H9 (cell line): ENCODE measurements at regions not wholly inside any gene's neighbourhood (a gene's known extent, or its start where the extent isn't known, plus 50 kb on each side); places are given as distances from the start of the nearest gene placed in this dataset.

Experiments used
- DNase-seq: peaks from one replicate; pipeline ENCODE4 v3.0.0-alpha.2; 2017
- H2AFZ ChIP-seq: one replicate; pipeline ENCODE4 v1.6.1; 2013; ENCODE audit warnings: mild to moderate bottlenecking, low read length, control low read depth, moderate library complexity
- H2AK5ac ChIP-seq: 2 replicates; pipeline ENCODE4 v1.6.1; 2013; ENCODE audit warnings: low read length, control low read depth, mixed read lengths; ENCODE audit not compliant: insufficient read length
- H2BK120ac ChIP-seq: one replicate; pipeline ENCODE4 v1.6.1; 2013; ENCODE audit warnings: low read depth, mild to moderate bottlenecking, low read length, control low read depth, inconsistent platforms; ENCODE audit not compliant: poor library complexity, severe bottlenecking
- H2BK12ac ChIP-seq: 2 replicates; pipeline ENCODE4 v1.6.1; 2013; ENCODE audit warnings: low read length, control low read depth, mixed read lengths, low read depth; ENCODE audit not compliant: insufficient read length
- H2BK15ac ChIP-seq: 2 replicates; pipeline ENCODE4 v1.6.1; 2013; ENCODE audit warnings: low read depth, low read length, control low read depth
- H2BK20ac ChIP-seq: one replicate; pipeline ENCODE4 v1.6.1; 2013; ENCODE audit warnings: low read depth, mild to moderate bottlenecking, low read length, control low read depth, inconsistent platforms; ENCODE audit not compliant: poor library complexity, severe bottlenecking
- H2BK5ac ChIP-seq: 2 replicates; pipeline ENCODE4 v1.6.1; 2013; ENCODE audit warnings: low read length, control low read depth, mixed read lengths; ENCODE audit not compliant: insufficient read length
- H3K14ac ChIP-seq: 2 replicates; pipeline ENCODE4 v1.6.1; 2013; ENCODE audit warnings: low read length, control low read depth; ENCODE audit not compliant: insufficient read depth
- H3K18ac ChIP-seq: 2 replicates; pipeline ENCODE4 v1.6.1; 2013; ENCODE audit warnings: low read depth, mild to moderate bottlenecking, mixed read lengths, low read length, control low read depth; ENCODE audit not compliant: insufficient read length
- H3K23ac ChIP-seq: 2 replicates; pipeline ENCODE4 v1.6.1; 2013; ENCODE audit warnings: low read length, control low read depth, mixed read lengths, low read depth; ENCODE audit not compliant: insufficient read length
- H3K23me2 ChIP-seq: 2 replicates; pipeline ENCODE4 v1.6.1; 2013; ENCODE audit warnings: low read depth, mild to moderate bottlenecking, mixed read lengths, low read length, control low read depth; ENCODE audit not compliant: insufficient read length, poor library complexity, severe bottlenecking
- H3K27ac ChIP-seq: 2 replicates; pipeline ENCODE4 v1.5.1; 2013; ENCODE audit warnings: low read length, control low read depth, mixed read lengths, low read depth; ENCODE audit not compliant: insufficient read length
- H3K27me3 ChIP-seq: 2 replicates; pipeline ENCODE4 v1.6.1; 2013; ENCODE audit warnings: low read length, control low read depth, inconsistent platforms; ENCODE audit not compliant: insufficient read depth
- H3K4ac ChIP-seq: 2 replicates; pipeline ENCODE4 v1.6.1; 2013; ENCODE audit warnings: low read depth, mild to moderate bottlenecking, control low read depth, inconsistent platforms, low read length, moderate library complexity
- H3K4me1 ChIP-seq: 2 replicates; pipeline ENCODE4 v1.6.1; 2013; ENCODE audit warnings: low read length, control low read depth, inconsistent platforms; ENCODE audit not compliant: insufficient read depth
- H3K4me2 ChIP-seq: 2 replicates; pipeline ENCODE4 v1.6.1; 2013; ENCODE audit warnings: low read length, control low read depth, mixed read lengths; ENCODE audit not compliant: insufficient read length, insufficient read depth
- H3K56ac ChIP-seq: 2 replicates; pipeline ENCODE4 v1.6.1; 2013; ENCODE audit warnings: low read depth, mild to moderate bottlenecking, mixed read lengths, low read length, control low read depth; ENCODE audit not compliant: insufficient read length
- H3K79me1 ChIP-seq: 2 replicates; pipeline ENCODE4 v1.6.1; 2013; ENCODE audit warnings: low read depth, mild to moderate bottlenecking, moderate library complexity, low read length, control low read depth, inconsistent platforms; ENCODE audit not compliant: insufficient read depth, poor library complexity, severe bottlenecking
- H3K79me2 ChIP-seq: 2 replicates; pipeline ENCODE4 v1.6.1; 2013; ENCODE audit warnings: low read length, control low read depth, inconsistent platforms; ENCODE audit not compliant: insufficient read depth
- H3K9ac ChIP-seq: 2 replicates; pipeline ENCODE4 v1.6.1; 2013; ENCODE audit warnings: low read length, control low read depth, mixed read lengths; ENCODE audit not compliant: insufficient read length; ENCODE audit errors: extremely low read depth
- H3K9me3 ChIP-seq: one replicate; pipeline ENCODE4 v1.6.1; 2013; ENCODE audit warnings: low read depth, low read length, inconsistent platforms; ENCODE audit not compliant: control insufficient read depth
- H3T11ph ChIP-seq: one replicate; pipeline ENCODE4 v1.6.1; 2013; ENCODE audit warnings: mild to moderate bottlenecking, low read length, control low read depth, inconsistent platforms
- H4K20me1 ChIP-seq: one replicate; pipeline ENCODE4 v1.6.1; 2013; ENCODE audit not compliant: control insufficient read depth, insufficient read length, insufficient read depth
- H4K5ac ChIP-seq: 2 replicates; pipeline ENCODE4 v1.6.1; 2013; ENCODE audit warnings: low read depth, mild to moderate bottlenecking, mixed read lengths, low read length, control low read depth; ENCODE audit not compliant: insufficient read length
- H4K8ac ChIP-seq: replicated peaks from 2 replicates; pipeline ENCODE4 v1.6.1; 2013; ENCODE audit warnings: low read length, control low read depth, mixed read lengths, low read depth; ENCODE audit not compliant: insufficient read length
- H4K91ac ChIP-seq: 2 replicates; pipeline ENCODE4 v1.6.1; 2013; ENCODE audit warnings: low read depth, mild to moderate bottlenecking, moderate library complexity, mixed read lengths, low read length, control low read depth; ENCODE audit not compliant: insufficient read length
- H3K27ac Mint-ChIP-seq, 3 experiments: 2 replicates in 2 of 3; 3 replicates in 1 of 3; pipeline ENCODE4 v1.8.0; 2020 to 2021; ENCODE audit warnings: mixed read lengths in 3 of 3, mild to moderate bottlenecking in 1 of 3, moderate library complexity in 1 of 3
- H3K27me3 Mint-ChIP-seq: 2 replicates; pipeline ENCODE4 v1.8.0; 2021; ENCODE audit warnings: low read depth, mild to moderate bottlenecking, moderate library complexity, mixed read lengths
- H3K36me3 Mint-ChIP-seq, 3 experiments: 2 replicates in 2 of 3; 3 replicates in 1 of 3; pipeline ENCODE4 v1.8.0; 2020 to 2021; ENCODE audit warnings: low read depth in 3 of 3, mixed read lengths in 3 of 3; ENCODE audit not compliant: insufficient read depth in 1 of 3
- H3K4me1 Mint-ChIP-seq, 2 experiments: 2 replicates each; pipeline ENCODE4 v1.8.0; 2020; ENCODE audit warnings: mixed read lengths in 2 of 2
- H3K4me3 Mint-ChIP-seq, 2 experiments: 2 replicates in 1 of 2; 3 replicates in 1 of 2; pipeline ENCODE4 v1.8.0; 2020 to 2021; ENCODE audit warnings: mild to moderate bottlenecking in 2 of 2, mixed read lengths in 2 of 2, moderate library complexity in 1 of 2
- H3K9me3 Mint-ChIP-seq, 2 experiments: 2 replicates in 1 of 2; 3 replicates in 1 of 2; pipeline ENCODE4 v1.8.0; 2020; ENCODE audit warnings: mild to moderate bottlenecking in 2 of 2, mixed read lengths in 2 of 2, moderate library complexity in 1 of 2
- TF ChIP-seq, protein P1 (sequence below): fragments of 200-600 bp; sonication (generic); conservative IDR thresholded peaks from 3 replicates; pipeline ENCODE4 v1.8.0; 2021; ENCODE audit warnings: antibody characterized with exemption, mild to moderate bottlenecking

DNA sequence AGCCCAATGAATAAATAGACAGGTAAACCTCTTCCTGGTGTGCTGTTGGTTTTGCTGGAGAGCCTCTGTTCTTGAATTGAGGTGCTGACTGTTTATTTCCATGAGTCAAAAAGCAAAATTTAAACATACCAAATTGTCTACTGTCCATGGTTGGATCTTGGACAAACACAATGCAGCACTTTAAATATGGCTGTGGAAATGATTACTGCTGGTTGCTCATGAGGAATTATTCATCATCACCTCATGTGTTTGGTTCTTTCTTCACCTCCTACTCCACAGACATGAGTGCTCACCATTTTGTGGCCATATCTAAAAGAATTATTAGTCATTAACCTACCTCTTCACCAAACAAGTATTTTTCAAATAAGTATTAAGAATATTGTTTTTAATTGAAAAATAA lies 85.3 kb upstream of the GALNT5 start:
- Histone ChIP-seq H3K27ac (no peak overlapping the region), H2BK12ac (no peak overlapping the region), H3K79me1 (no peaks in the 10 kb centered on the region), H3K23ac (no peak overlapping the region), H2BK5ac (no peak overlapping the region), H3K4me1 (no peaks in the 10 kb centered on the region), H3K4me2 (no peak overlapping the region), H3K27me3 (no peaks in the 10 kb centered on the region), H3T11ph (no peak overlapping the region), H2AK5ac (no peak overlapping the region), H3K9ac (no peak overlapping the region), H4K5ac (no peak overlapping the region), H2BK20ac (no peak overlapping the region), H4K20me1 (no peaks in the 10 kb centered on the region), H4K91ac (no peak overlapping the region), H3K23me2 (no peaks in the 10 kb centered on the region), H3K4ac (no peak overlapping the region), H3K56ac (no peak overlapping the region), H3K9me3 (no peaks in the 10 kb centered on the region), H3K18ac (no peak overlapping the region), H4K8ac (no peak overlapping the region), H3K14ac (no peak overlapping the region), H2BK120ac (no peak overlapping the region), H2AFZ (no peak overlapping the region), H3K79me2 (no peaks in the 10 kb centered on the region), H2BK15ac (no peak overlapping the region)
- H3K4me1 Mint-ChIP-seq, result no peaks in the 10 kb centered on the region
- H3K9me3 Mint-ChIP-seq, result peaks cover 0 to 2% of the 10 kb centered on the region in 2 experiments; a peak in 1 of 5 replicates
- peaks cover 0 to 6% (median 1%) of the 10 kb centered on the region in 3 experiments; a peak in 2 of 7 replicates for H3K36me3 Mint-ChIP-seq
- H3K27me3 Mint-ChIP-seq, result no peaks in the 10 kb centered on the region
- TF ChIP-seq, protein P1, sequence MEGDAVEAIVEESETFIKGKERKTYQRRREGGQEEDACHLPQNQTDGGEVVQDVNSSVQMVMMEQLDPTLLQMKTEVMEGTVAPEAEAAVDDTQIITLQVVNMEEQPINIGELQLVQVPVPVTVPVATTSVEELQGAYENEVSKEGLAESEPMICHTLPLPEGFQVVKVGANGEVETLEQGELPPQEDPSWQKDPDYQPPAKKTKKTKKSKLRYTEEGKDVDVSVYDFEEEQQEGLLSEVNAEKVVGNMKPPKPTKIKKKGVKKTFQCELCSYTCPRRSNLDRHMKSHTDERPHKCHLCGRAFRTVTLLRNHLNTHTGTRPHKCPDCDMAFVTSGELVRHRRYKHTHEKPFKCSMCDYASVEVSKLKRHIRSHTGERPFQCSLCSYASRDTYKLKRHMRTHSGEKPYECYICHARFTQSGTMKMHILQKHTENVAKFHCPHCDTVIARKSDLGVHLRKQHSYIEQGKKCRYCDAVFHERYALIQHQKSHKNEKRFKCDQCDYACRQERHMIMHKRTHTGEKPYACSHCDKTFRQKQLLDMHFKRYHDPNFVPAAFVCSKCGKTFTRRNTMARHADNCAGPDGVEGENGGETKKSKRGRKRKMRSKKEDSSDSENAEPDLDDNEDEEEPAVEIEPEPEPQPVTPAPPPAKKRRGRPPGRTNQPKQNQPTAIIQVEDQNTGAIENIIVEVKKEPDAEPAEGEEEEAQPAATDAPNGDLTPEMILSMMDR, result no peak
- DNase-seq, result no peak
- no peak overlapping the region for H3K27ac Mint-ChIP-seq
- H3K4me3 Mint-ChIP-seq, result no peak overlapping the region
